ENCODE measurements at regions not wholly inside any gene's neighbourhood (a gene's known extent, or its start where the extent isn't known, plus 50 kb on each side); places are given as distances from the start of the nearest gene placed in this dataset.

GRCh38 chr1:30407865-30408580 is 315.4 kb downstream of the MATN1 start:
- Histone ChIP-seq H3K27ac (no peak overlapping the region), H3K4me1 (no peaks in the 10 kb centered on the region), H3K27me3 (peaks cover 0 to 3% of the 10 kb centered on the region in 2 donors), H3K4me3 (no peak overlapping the region), H3K9me3 (no peaks in the 10 kb centered on the region), H3K36me3 (no peaks in the 10 kb centered on the region)
- TF ChIP-seq POLR2A (IDR thresholded peaks at IDR 0.05) (no peak), CTCF (IDR thresholded peaks at IDR 0.05) (no peak), EP300 (IDR thresholded peaks at IDR 0.05) (no peak)
- DNase-seq (ENCODE audit: low spot score in 2 of 2), result no peak
- 68 to 71% methylated on average over 8 to 9 of the region's 9 CpGs for WGBS, 2 donors

GRCh38 chr1:30406996-30407864 is 316.2 kb downstream of the MATN1 start:
- no peak overlapping the region for H3K4me3 ChIP-seq
- H3K27me3 ChIP-seq, result peaks cover 0 to 3% of the 10 kb centered on the region in 2 donors
- H3K4me1 ChIP-seq, result no peaks in the 10 kb centered on the region
- 49 to 55% methylated on average over 18 of the region's 18 CpGs for WGBS, 2 donors
- DNase-seq (ENCODE audit: low spot score in 2 of 2), result no peak
- no peak overlapping the region for H3K27ac ChIP-seq
- no peaks in the 10 kb centered on the region for H3K9me3 ChIP-seq
- TF ChIP-seq CTCF (IDR thresholded peaks at IDR 0.05) (no peak), EP300 (IDR thresholded peaks at IDR 0.05) (no peak), POLR2A (IDR thresholded peaks at IDR 0.05) (no peak)
- H3K36me3 ChIP-seq, result no peaks in the 10 kb centered on the region

- H3K36me3 ChIP-seq, result no peaks in the 10 kb centered on the region
- no peaks in the 10 kb centered on the region for H3K4me1 ChIP-seq
- H3K27ac ChIP-seq, result no peak overlapping the region
- TF ChIP-seq POLR2A (IDR thresholded peaks at IDR 0.05) (no peak), EP300 (IDR thresholded peaks at IDR 0.05) (no peak), CTCF (IDR thresholded peaks at IDR 0.05) (no peak)
- H3K9me3 ChIP-seq, result no peaks in the 10 kb centered on the region
- peaks cover 0 to 3% of the 10 kb centered on the region in 2 donors for H3K27me3 ChIP-seq
- DNase-seq (ENCODE audit: low spot score in 2 of 2), result no peak
- 83 to 89% methylated on average over 6 to 8 of the region's 8 CpGs for WGBS, 2 donors
- H3K4me3 ChIP-seq, result no peak overlapping the region
Observed at GRCh38 chr1:30405631-30406212, 317.7 kb downstream of the MATN1 start.

GRCh38 chr1:30405081-30405480 is 318.3 kb downstream of the MATN1 start:
- 66 to 75% methylated on average over 4 of the region's 4 CpGs for WGBS, 2 donors
- no peak overlapping the region for H3K27ac ChIP-seq
- no peak overlapping the region for H3K4me3 ChIP-seq
- H3K36me3 ChIP-seq, result no peaks in the 10 kb centered on the region
- H3K4me1 ChIP-seq, result no peaks in the 10 kb centered on the region
- H3K27me3 ChIP-seq, result peaks cover 0 to 3% of the 10 kb centered on the region in 2 donors
- H3K9me3 ChIP-seq, result no peaks in the 10 kb centered on the region
- TF ChIP-seq EP300 (IDR thresholded peaks at IDR 0.05), result no peak
- TF ChIP-seq CTCF (IDR thresholded peaks at IDR 0.05), result no peak
- no peak for TF ChIP-seq POLR2A (IDR thresholded peaks at IDR 0.05)
- no peak for DNase-seq (ENCODE audit: low spot score in 2 of 2)

GRCh38 chr1:30404341-30404740 is 319.0 kb downstream of the MATN1 start:
- H3K27me3 ChIP-seq, result peaks cover 0 to under 1% of the 10 kb centered on the region in 2 donors
- no peaks in the 10 kb centered on the region for H3K4me1 ChIP-seq
- TF ChIP-seq CTCF (IDR thresholded peaks at IDR 0.05) (no peak), EP300 (IDR thresholded peaks at IDR 0.05) (no peak), POLR2A (IDR thresholded peaks at IDR 0.05) (no peak)
- DNase-seq (ENCODE audit: low spot score in 2 of 2), result no peak
- H3K4me3 ChIP-seq, result no peak overlapping the region
- 71 to 72% methylated on average over 8 of the region's 8 CpGs for WGBS, 2 donors
- no peaks in the 10 kb centered on the region for H3K9me3 ChIP-seq
- H3K27ac ChIP-seq, result no peak overlapping the region
- H3K36me3 ChIP-seq, result no peaks in the 10 kb centered on the region
